Gastroesophageal sphincter (tissue), 4 donors: ENCODE measurements at regions not wholly inside any gene's neighbourhood (a gene's known extent, or its start where the extent isn't known, plus 50 kb on each side); places are given as distances from the start of the nearest gene placed in this dataset.

ENCODE experiments used
- ATAC-seq: fragments of 150-250 bp; one replicate; pipeline ENCODE4 v1.9.1; 2016; ENCODE audit warnings: mild to moderate bottlenecking, moderate library complexity
- H3K27ac ChIP-seq, 4 donors: fragments of 200-600 bp; sonication (generic) in 3 of 4; 1 replicate in 3 of 4; 2 replicates in 1 of 4; pipeline ENCODE4 v1.5.1; 2016 to 2019
- H3K27me3 ChIP-seq: fragments of 200-600 bp; sonication (generic); one replicate; pipeline ENCODE4 v1.5.1; 2019
- H3K36me3 ChIP-seq, 2 donors: fragments of 200-600 bp; sonication (generic); one replicate each; pipeline ENCODE4 v1.5.1; 2019; ENCODE audit warnings: control low read depth in 1 of 2
- H3K4me1 ChIP-seq, 3 donors: fragments of 200-600 bp; sonication (generic); 1 replicate in 2 of 3; 2 replicates in 1 of 3; pipeline ENCODE4 v1.5.1; 2016 to 2019; ENCODE audit warnings: control low read depth in 2 of 3
- H3K4me3 ChIP-seq, 2 donors: fragments of 200-600 bp; sonication (generic); one replicate each; pipeline ENCODE4 v1.5.1; 2019; ENCODE audit warnings: mild to moderate bottlenecking in 1 of 2, moderate library complexity in 1 of 2
- H3K9me3 ChIP-seq, 3 donors: fragments of 200-600 bp; sonication (generic); one replicate each; pipeline ENCODE4 v1.5.1; 2017 to 2019; ENCODE audit warnings: control low read depth in 2 of 3
- EP300 ChIP-seq: sonication (generic); formaldehyde crosslinking; IDR thresholded peaks from one replicate; pipeline ENCODE4 v1.6.1; 2017; ENCODE audit warnings: antibody characterized with exemption, mild to moderate bottlenecking
- POLR2A ChIP-seq, 2 donors: fragments of 450-650 bp; IDR thresholded peaks; one replicate each; pipeline ENCODE4 v1.6.1; 2017; ENCODE audit warnings: antibody characterized with exemption in 2 of 2, mild to moderate bottlenecking in 2 of 2, moderate library complexity in 1 of 2
- POLR2AphosphoS5 ChIP-seq: sonication (generic); formaldehyde crosslinking; IDR thresholded peaks from one replicate; pipeline ENCODE4 v1.6.1; 2017; ENCODE audit warnings: antibody characterized with exemption
- WGBS, 2 donors: methylation state at CpG; one replicate each; pipeline ENCODE4 v1.1.5; 2018; ENCODE audit warnings: low coverage in 1 of 2; 5-methylcytosine and 5-hydroxymethylcytosine counted together
- TF ChIP-seq, protein P1 (sequence below), 4 experiments: fragments of 200-600 bp in 2 of 4; fragments of 450-650 bp in 2 of 4; sonication (generic) in 1 of 4; IDR thresholded peaks; one replicate each; pipeline ENCODE4 v1.5.1; 2017 to 2019; ENCODE audit warnings: antibody characterized with exemption in 4 of 4, mild to moderate bottlenecking in 2 of 4, moderate library complexity in 2 of 4

DNA sequence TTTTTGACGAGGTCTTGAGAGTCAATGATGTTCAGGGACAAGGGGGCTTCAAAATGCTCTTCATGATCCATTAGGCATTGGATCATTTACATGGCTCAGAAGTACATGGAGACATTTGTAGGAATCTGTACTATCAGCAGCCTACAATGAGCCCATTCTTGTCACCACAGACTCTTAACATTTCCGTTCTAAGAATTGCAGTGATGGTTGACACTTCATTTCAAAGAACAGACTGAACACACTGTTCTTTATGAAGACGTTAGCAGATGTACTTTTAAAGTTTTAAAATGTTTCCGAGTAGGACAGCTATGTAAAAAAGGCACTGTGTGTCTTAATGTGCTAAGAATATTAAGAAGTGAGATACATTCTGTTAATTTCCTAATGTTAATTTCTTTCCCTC is 97.3 kb upstream of the GOT2 start:
- Histone ChIP-seq H3K36me3 (no peaks in the 10 kb centered on the region), H3K4me3 (no peak overlapping the region), H3K9me3 (no peaks in the 10 kb centered on the region), H3K4me1 (no peaks in the 10 kb centered on the region), H3K27me3 (no peaks in the 10 kb centered on the region), H3K27ac (no peak overlapping the region)
- WGBS, 2 donors = 64 to 70% methylated on average over 4 of the region's 4 CpGs
- no peak for ATAC-seq
- TF ChIP-seq EP300 (no peak), POLR2AphosphoS5 (no peak), POLR2A (IDR thresholded peaks at IDR 0.05) (no peak)
- TF ChIP-seq, protein P1, sequence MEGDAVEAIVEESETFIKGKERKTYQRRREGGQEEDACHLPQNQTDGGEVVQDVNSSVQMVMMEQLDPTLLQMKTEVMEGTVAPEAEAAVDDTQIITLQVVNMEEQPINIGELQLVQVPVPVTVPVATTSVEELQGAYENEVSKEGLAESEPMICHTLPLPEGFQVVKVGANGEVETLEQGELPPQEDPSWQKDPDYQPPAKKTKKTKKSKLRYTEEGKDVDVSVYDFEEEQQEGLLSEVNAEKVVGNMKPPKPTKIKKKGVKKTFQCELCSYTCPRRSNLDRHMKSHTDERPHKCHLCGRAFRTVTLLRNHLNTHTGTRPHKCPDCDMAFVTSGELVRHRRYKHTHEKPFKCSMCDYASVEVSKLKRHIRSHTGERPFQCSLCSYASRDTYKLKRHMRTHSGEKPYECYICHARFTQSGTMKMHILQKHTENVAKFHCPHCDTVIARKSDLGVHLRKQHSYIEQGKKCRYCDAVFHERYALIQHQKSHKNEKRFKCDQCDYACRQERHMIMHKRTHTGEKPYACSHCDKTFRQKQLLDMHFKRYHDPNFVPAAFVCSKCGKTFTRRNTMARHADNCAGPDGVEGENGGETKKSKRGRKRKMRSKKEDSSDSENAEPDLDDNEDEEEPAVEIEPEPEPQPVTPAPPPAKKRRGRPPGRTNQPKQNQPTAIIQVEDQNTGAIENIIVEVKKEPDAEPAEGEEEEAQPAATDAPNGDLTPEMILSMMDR (IDR thresholded peaks at IDR 0.05) = no peak

DNA sequence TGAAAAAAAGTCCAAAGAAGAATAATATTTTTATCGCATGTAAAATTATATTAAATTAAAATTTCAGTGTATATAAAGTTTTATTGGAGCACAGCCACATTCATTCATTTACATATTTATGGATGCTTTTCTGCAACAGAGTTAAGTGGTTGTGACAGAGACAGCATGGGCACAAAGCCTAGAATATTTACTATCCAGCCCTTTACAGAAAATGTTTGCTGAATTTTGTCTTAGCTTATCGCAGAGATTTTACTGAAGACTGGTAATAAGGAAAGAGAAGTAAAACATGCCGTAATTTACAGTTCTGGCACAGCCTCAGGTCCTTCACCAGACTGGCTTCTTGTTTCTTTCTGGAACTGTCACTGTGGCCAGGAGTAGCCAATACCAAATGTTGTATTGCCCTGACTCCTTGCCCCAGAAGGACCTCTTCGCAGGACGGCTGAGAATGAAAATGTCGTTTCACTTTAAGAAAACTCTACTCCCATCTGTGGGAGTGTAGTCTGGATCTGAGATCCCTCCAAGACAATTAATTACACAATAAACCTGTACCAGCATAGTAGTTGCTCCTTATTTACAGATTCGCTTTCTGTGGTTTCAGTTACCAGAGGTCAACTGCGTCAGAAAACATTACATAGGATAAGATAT is 94.9 kb upstream of the GOT2 start:
- Histone ChIP-seq H3K27me3 (no peaks in the 10 kb centered on the region), H3K27ac (no peak overlapping the region), H3K4me3 (no peak overlapping the region), H3K36me3 (no peaks in the 10 kb centered on the region), H3K9me3 (peaks cover 0 to 1% (median 0%) of the 10 kb centered on the region in 3 donors), H3K4me1 (no peaks in the 10 kb centered on the region)
- 57 to 67% methylated on average over 8 of the region's 8 CpGs for WGBS, 2 donors
- ATAC-seq = no peak
- TF ChIP-seq EP300 = no peak
- no peak for TF ChIP-seq POLR2A (IDR thresholded peaks at IDR 0.05)
- TF ChIP-seq, protein P1 (IDR thresholded peaks at IDR 0.05) = no peak
- no peak for TF ChIP-seq POLR2AphosphoS5

DNA sequence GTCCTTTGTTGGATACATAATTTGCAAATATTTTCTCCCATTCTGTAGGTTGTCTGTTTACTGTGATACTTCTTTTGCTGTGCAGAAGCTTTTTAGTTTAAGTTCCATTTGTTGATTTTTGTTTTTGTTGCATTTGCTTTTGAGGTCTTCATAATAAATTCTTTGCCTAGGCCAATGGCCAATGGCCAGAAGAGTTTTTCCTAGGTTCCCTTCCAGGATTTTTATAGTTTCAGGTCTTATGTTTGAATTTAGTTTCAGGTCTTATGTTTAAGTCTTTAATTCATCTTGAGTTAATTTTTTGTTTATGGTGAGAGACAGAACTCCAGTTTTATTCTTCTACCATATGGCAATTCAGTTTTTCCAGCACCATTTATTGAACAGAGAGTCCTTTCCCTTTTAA is 90.1 kb upstream of the GOT2 start:
- no peak for ATAC-seq
- H3K4me1 ChIP-seq = no peaks in the 10 kb centered on the region
- no peak overlapping the region for H3K27ac ChIP-seq
- H3K36me3 ChIP-seq = no peaks in the 10 kb centered on the region
- no peaks in the 10 kb centered on the region for H3K27me3 ChIP-seq
- no peak overlapping the region for H3K4me3 ChIP-seq
- H3K9me3 ChIP-seq = peaks cover 0 to 8% (median 0%) of the 10 kb centered on the region in 3 donors
- no peak for TF ChIP-seq POLR2A (IDR thresholded peaks at IDR 0.05)
- TF ChIP-seq, protein P1 (IDR thresholded peaks at IDR 0.05) = no peak
- TF ChIP-seq EP300 = no peak
- no peak for TF ChIP-seq POLR2AphosphoS5

GRCh38 chr16:58821886-58822285 is 87.8 kb upstream of the GOT2 start:
- no peak for TF ChIP-seq EP300
- TF ChIP-seq POLR2AphosphoS5 = no peak
- TF ChIP-seq, protein P1 (IDR thresholded peaks at IDR 0.05) = no peak
- no peak for TF ChIP-seq POLR2A (IDR thresholded peaks at IDR 0.05)
- Histone ChIP-seq H3K27me3 (no peaks in the 10 kb centered on the region), H3K27ac (no peak overlapping the region), H3K9me3 (peaks cover 0 to 8% (median 0%) of the 10 kb centered on the region in 3 donors), H3K4me3 (no peak overlapping the region), H3K36me3 (no peaks in the 10 kb centered on the region), H3K4me1 (no peaks in the 10 kb centered on the region)
- no peak for ATAC-seq

DNA sequence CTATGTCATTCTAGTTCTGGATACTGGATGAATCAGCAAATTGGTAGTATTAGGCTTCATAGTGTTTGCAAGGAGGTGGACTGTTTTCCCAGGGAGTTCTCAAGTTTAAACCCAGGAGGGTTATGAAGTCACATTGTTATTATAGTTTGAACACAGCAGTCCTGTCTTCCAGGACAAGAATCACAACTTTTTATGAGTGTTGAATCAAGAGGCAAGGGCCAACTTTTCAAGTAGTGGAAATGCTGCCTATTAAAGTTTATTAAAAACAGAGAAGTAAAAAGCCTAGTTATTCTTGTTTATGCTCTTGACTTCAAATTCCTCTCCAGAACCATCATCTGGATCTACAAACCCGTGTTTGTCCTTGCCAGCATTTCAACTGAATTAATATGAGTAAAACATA is 86.3 kb upstream of the GOT2 start:
- H3K27ac ChIP-seq = no peak overlapping the region
- no peak for ATAC-seq
- WGBS, 2 donors = 17 to 55% methylated on average over 1 of the region's 1 CpG

More for the DNA sequence above, 86.3 kb upstream of the GOT2 start:
- Histone ChIP-seq H3K9me3 (peaks cover 0 to 8% (median 0%) of the 10 kb centered on the region in 3 donors), H3K27me3 (no peaks in the 10 kb centered on the region), H3K4me1 (no peaks in the 10 kb centered on the region), H3K36me3 (no peaks in the 10 kb centered on the region), H3K4me3 (no peak overlapping the region)
- TF ChIP-seq, protein P1 (IDR thresholded peaks at IDR 0.05) = no peak
- TF ChIP-seq EP300 (no peak), POLR2AphosphoS5 (no peak), POLR2A (IDR thresholded peaks at IDR 0.05) (no peak)
